Natural killer cell treated with Interleukin-12 subunit alpha and Interleukin-12 subunit beta and Interleukin-15 and Interleukin-18, amount 100 ng/mL, for 72 hours (primary cell): ENCODE measurements at regions not wholly inside any gene's neighbourhood (a gene's known extent, or its start where the extent isn't known, plus 50 kb on each side); places are given as distances from the start of the nearest gene placed in this dataset.

Experiments used
- ATAC-seq, 2 donors: fragments of 150-1000 bp; cut with Tn5 transposase in 1 of 2; sonication (Bioruptor Pico), chemical (Tn5 transposase) in 1 of 2; 2 replicates each; pipeline ENCODE4 v1.10.0; 2021
- DNase-seq: peaks from one replicate; pipeline ENCODE4 v3.0.0; 2022; ENCODE audit warnings: low spot score
- H3K27ac Mint-ChIP-seq, 2 donors: 1 replicate in 1 of 2; 2 replicates in 1 of 2; pipeline ENCODE4 v1.8.0; 2022; ENCODE audit warnings: mixed read lengths in 2 of 2, mild to moderate bottlenecking in 1 of 2, moderate library complexity in 1 of 2
- H3K27me3 Mint-ChIP-seq, 2 donors: 1 replicate in 1 of 2; 2 replicates in 1 of 2; pipeline ENCODE4 v1.8.0; 2022; ENCODE audit warnings: mixed read lengths in 2 of 2
- H3K36me3 Mint-ChIP-seq: one replicate; pipeline ENCODE4 v1.8.0; 2022; ENCODE audit warnings: mixed read lengths
- H3K4me1 Mint-ChIP-seq, 2 donors: 1 replicate in 1 of 2; 2 replicates in 1 of 2; pipeline ENCODE4 v1.8.0; 2022; ENCODE audit warnings: low read depth in 2 of 2, mixed read lengths in 2 of 2, mild to moderate bottlenecking in 1 of 2
- H3K4me3 Mint-ChIP-seq: one replicate; pipeline ENCODE4 v1.8.0; 2022; ENCODE audit warnings: mixed read lengths
- H3K9me3 Mint-ChIP-seq: 2 replicates; pipeline ENCODE4 v1.8.0; 2022; ENCODE audit warnings: mixed read lengths

GRCh38 chr5:66323529-66323895 is 179.4 kb downstream of the SREK1 start:
- no peak for DNase-seq
- peaks cover 16 to 33% of the 10 kb centered on the region in 2 donors for H3K27me3 Mint-ChIP-seq
- H3K4me1 Mint-ChIP-seq = no peaks in the 10 kb centered on the region
- no peak overlapping the region for H3K4me3 Mint-ChIP-seq
- H3K9me3 Mint-ChIP-seq = no peaks in the 10 kb centered on the region
- H3K27ac Mint-ChIP-seq = no peak overlapping the region
- H3K36me3 Mint-ChIP-seq = no peaks in the 10 kb centered on the region
- ATAC-seq = no peak

DNA sequence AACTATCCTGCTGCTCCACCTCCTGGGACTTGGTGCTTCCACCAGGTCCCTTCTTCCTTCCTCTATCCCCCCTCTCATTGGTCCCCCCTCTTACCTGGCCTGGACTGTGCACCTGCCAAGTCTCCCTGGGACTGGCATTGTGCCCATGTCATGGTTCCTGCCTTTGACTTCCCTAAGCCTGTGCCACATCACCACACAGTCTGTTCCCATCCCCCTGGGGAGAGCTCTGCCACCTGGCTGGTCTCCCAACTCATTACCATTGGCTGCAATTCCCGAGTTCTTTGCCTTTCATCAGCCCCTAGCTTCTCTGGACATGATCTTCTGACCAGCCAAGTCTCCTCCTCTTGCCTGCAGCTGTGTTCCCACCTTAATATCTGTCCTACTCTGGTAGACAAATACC is 180.3 kb downstream of the SREK1 start:
- Mint-ChIP-seq H3K36me3 (no peaks in the 10 kb centered on the region), H3K4me3 (no peak overlapping the region), H3K27ac (no peak overlapping the region), H3K27me3 (peaks cover 15 to 29% of the 10 kb centered on the region in 2 donors), H3K9me3 (no peaks in the 10 kb centered on the region), H3K4me1 (no peaks in the 10 kb centered on the region)
- no peak for DNase-seq
- peak in 1 of 2 donors; percentile 15 for ATAC-seq

DNA sequence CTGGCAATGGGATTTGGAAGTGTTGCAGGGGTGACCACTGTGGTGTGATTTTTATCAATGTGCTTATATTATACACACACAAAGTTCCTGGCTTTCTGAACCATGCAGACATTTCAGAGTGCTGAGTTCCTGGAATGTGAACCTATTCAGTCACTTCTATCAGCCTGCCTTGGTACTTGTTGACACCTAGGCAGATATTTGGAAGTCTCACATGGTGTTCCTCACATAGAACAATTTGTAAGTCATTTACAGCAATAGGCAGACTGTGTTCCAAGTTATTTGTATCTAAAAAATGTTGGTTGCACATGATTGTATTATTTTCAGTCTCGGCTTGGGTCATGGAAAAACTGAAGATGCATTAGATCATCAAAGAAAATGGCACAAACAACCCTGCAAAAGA is 182.2 kb downstream of the SREK1 start:
- ATAC-seq = no peak

DNA sequence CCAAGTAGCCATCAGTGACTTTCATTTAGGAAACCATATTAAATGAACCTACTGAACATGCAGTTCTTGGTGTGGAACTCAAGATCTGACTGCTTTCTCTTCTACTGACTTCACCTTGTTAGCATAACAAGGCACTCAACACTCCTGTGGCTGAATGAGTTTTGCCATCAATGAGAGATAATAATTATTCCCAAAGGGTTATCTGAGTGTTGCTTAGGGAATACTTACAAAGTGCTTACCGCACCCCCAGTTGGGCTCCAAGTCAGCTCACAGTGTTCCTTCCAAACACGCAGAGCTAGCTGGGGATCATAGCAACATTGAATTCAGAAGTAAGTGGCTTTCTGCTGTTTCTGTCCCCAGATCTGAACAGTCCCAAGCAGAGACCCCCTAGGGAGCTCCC is 182.9 kb downstream of the SREK1 start:
- no peaks in the 10 kb centered on the region for H3K36me3 Mint-ChIP-seq
- ATAC-seq (no peak), DNase-seq (no peak)
- H3K4me3 Mint-ChIP-seq = no peak overlapping the region
- no peak overlapping the region for H3K27ac Mint-ChIP-seq
- H3K27me3 Mint-ChIP-seq = peaks cover 6 to 24% of the 10 kb centered on the region in 2 donors
- no peaks in the 10 kb centered on the region for H3K9me3 Mint-ChIP-seq
- H3K4me1 Mint-ChIP-seq = no peaks in the 10 kb centered on the region

More for the DNA sequence above, 182.2 kb downstream of the SREK1 start:
- Mint-ChIP-seq H3K9me3 (no peaks in the 10 kb centered on the region), H3K27me3 (peaks cover 6 to 20% of the 10 kb centered on the region in 2 donors), H3K4me1 (no peaks in the 10 kb centered on the region), H3K4me3 (no peak overlapping the region), H3K27ac (no peak overlapping the region), H3K36me3 (no peaks in the 10 kb centered on the region)
- no peak for DNase-seq

GRCh38 chr5:66329078-66329477 is 185.0 kb downstream of the SREK1 start:
- no peak for ATAC-seq
- Mint-ChIP-seq H3K27ac (no peak overlapping the region), H3K4me3 (no peak overlapping the region), H3K27me3 (peaks cover 6 to 25% of the 10 kb centered on the region in 2 donors), H3K36me3 (no peaks in the 10 kb centered on the region), H3K4me1 (no peaks in the 10 kb centered on the region), H3K9me3 (no peaks in the 10 kb centered on the region)
- DNase-seq = no peak

DNA sequence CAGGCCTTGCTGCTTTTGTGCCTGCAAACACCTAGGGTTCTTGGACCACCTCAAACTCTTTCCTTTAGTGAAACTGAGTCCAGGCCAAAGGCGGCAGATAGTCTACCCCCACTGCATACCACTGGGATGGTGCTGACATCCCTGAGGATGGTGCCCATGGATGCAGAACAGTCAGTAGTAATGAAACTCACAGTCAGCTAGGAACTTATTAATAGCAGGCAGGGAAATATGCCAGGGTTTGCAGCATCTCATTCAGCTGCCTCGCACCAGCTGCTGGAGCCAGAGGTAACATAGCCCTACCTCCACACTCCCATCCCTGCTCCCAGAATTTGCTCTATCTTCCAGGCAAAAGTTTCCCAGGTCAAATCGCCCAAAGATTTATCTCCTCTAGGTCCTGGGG is 189.1 kb downstream of the SREK1 start:
- DNase-seq (no peak), ATAC-seq (no peak)
- no peak overlapping the region for H3K27ac Mint-ChIP-seq
- no peaks in the 10 kb centered on the region for H3K9me3 Mint-ChIP-seq
- H3K4me1 Mint-ChIP-seq = no peaks in the 10 kb centered on the region
- peaks cover 20 to 32% of the 10 kb centered on the region in 2 donors for H3K27me3 Mint-ChIP-seq
- H3K36me3 Mint-ChIP-seq = no peaks in the 10 kb centered on the region
- H3K4me3 Mint-ChIP-seq = no peak overlapping the region

GRCh38 chr5:66337626-66338226 is 193.6 kb downstream of the SREK1 start:
- DNase-seq (no peak), ATAC-seq (no peak)
- no peak overlapping the region for H3K4me3 Mint-ChIP-seq
- H3K36me3 Mint-ChIP-seq = no peaks in the 10 kb centered on the region
- no peaks in the 10 kb centered on the region for H3K9me3 Mint-ChIP-seq
- peaks cover 17 to 26% of the 10 kb centered on the region in 2 donors for H3K27me3 Mint-ChIP-seq
- H3K4me1 Mint-ChIP-seq = no peaks in the 10 kb centered on the region
- H3K27ac Mint-ChIP-seq = no peak overlapping the region

DNA sequence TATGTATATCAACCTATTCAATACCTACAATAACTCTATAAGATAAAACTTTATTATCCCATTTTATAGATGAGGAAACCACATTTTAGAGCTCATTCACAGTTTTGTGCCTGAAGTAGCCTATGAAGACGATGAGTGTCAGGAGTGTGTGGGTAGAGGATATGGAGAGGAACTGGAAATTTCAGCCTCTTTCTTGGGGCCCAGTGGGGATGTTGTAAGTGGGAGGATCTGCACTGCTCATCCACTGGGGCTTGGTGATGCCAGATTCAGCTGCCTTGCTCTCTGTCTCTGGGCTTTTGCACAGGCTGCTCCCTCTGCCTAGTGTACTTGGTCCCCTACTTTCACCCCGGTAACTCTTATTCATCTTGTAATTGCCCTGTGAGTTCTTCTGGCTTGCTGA is 194.7 kb downstream of the SREK1 start:
- H3K9me3 Mint-ChIP-seq = no peaks in the 10 kb centered on the region
- DNase-seq (no peak), ATAC-seq (no peak)
- H3K36me3 Mint-ChIP-seq = no peaks in the 10 kb centered on the region
- no peaks in the 10 kb centered on the region for H3K4me1 Mint-ChIP-seq
- no peak overlapping the region for H3K27ac Mint-ChIP-seq
- peaks cover 17 to 26% of the 10 kb centered on the region in 2 donors for H3K27me3 Mint-ChIP-seq
- no peak overlapping the region for H3K4me3 Mint-ChIP-seq

DNA sequence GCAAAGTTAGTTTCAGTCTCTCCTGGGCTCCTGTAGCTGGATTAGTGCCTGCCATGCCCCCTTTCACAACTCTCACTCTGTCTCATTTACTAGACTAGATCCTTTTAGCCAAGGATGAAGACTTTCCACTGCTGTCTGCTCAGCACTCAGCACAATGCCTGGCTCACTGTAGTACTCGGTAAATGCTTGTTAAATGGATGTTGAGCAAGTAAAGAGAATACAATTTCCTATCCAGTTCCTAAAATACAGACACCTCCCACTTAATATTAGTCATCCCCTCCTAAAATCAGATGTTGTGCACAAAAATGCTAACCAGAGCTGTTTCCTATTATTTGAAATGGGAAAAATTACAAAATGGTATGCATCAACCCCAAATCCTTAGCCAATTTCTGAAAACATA is 195.8 kb downstream of the SREK1 start:
- Mint-ChIP-seq H3K4me1 (no peaks in the 10 kb centered on the region), H3K27ac (no peak overlapping the region), H3K4me3 (no peak overlapping the region), H3K36me3 (no peaks in the 10 kb centered on the region), H3K27me3 (peaks cover 19 to 28% of the 10 kb centered on the region in 2 donors), H3K9me3 (peaks cover 3% of the 10 kb centered on the region)
- no peak for DNase-seq
- no peak for ATAC-seq

DNA sequence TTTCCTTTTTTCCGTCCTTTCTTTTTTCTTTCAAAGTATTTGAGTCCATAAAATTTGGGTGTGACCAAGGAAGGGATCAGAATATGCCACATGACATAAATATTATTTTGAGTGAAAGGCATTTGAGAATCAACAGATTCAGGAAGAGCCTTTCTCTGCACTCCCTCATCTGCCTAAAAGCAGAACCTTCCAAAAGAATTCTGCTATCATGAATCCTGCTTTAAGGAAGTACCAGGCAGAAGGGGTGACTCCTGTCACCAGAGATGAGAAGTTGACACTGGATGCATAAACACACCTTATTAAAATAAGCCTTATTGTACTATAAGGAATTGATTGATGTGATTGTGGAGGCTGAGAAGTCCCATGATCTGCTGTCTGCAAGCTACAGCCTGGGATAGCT is 196.7 kb downstream of the SREK1 start:
- Mint-ChIP-seq H3K9me3 (peaks cover 3% of the 10 kb centered on the region), H3K27ac (no peak overlapping the region), H3K27me3 (peaks cover 19 to 30% of the 10 kb centered on the region in 2 donors), H3K36me3 (no peaks in the 10 kb centered on the region), H3K4me3 (no peak overlapping the region), H3K4me1 (no peaks in the 10 kb centered on the region)
- ATAC-seq (no peak), DNase-seq (no peak)

- no peak for ATAC-seq
Observed at GRCh38 chr5:66342341-66342880, 198.3 kb downstream of the SREK1 start.

DNA sequence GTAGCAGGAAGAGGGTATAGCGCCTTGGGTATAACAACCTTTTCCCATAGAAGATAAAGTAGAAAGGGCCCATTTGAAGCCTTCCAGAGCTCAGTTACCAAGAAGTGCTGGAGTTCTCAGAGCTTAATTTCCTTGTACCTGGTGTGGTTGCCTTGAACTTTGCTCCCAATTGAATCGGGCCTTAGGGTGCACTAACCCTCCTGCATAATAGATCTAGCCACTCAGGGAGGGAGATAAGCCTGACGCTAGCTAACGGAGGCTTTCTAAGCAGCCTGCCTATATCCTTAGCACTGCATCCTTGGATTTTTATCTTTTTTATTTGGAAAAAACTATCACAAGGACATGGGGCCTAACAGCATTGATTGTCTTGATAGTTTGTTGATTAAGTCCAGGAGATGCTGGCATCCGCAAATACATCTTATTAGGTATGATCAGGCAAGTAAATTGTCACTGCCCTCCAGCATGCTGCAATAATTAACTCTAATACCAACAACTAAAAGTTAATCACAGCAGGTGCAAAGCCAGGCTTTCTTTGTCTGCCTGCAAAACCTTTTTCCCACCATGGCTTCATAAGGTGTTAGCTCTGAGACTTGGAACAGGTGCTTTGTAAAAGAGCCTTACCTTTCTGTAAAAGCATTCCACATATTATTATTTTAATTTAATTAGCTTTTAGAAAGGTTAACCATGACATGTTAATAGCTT is 199.4 kb downstream of the SREK1 start:
- DNase-seq (no peak), ATAC-seq (no peak)
- Mint-ChIP-seq H3K4me1 (no peaks in the 10 kb centered on the region), H3K36me3 (no peaks in the 10 kb centered on the region), H3K9me3 (peaks cover 3% of the 10 kb centered on the region), H3K27ac (no peak overlapping the region), H3K27me3 (peaks cover 11 to 25% of the 10 kb centered on the region in 2 donors), H3K4me3 (no peak overlapping the region)

More at GRCh38 chr5:66342341-66342880, 198.3 kb downstream of the SREK1 start:
- H3K4me1 Mint-ChIP-seq = no peaks in the 10 kb centered on the region
- peaks cover 3% of the 10 kb centered on the region for H3K9me3 Mint-ChIP-seq
- peaks cover 9 to 25% of the 10 kb centered on the region in 2 donors for H3K27me3 Mint-ChIP-seq
- H3K27ac Mint-ChIP-seq = no peak overlapping the region
- DNase-seq = no peak
- H3K36me3 Mint-ChIP-seq = no peaks in the 10 kb centered on the region
- H3K4me3 Mint-ChIP-seq = no peak overlapping the region

- ATAC-seq (no peak), DNase-seq (no peak)
- no peak overlapping the region for H3K4me3 Mint-ChIP-seq
- H3K4me1 Mint-ChIP-seq = no peaks in the 10 kb centered on the region
- H3K27ac Mint-ChIP-seq = no peak overlapping the region
- peaks cover 3% of the 10 kb centered on the region for H3K9me3 Mint-ChIP-seq
- no peaks in the 10 kb centered on the region for H3K36me3 Mint-ChIP-seq
- H3K27me3 Mint-ChIP-seq = peaks cover 15 to 25% of the 10 kb centered on the region in 2 donors
Observed at GRCh38 chr5:66344544-66344943, 200.4 kb downstream of the SREK1 start.

DNA sequence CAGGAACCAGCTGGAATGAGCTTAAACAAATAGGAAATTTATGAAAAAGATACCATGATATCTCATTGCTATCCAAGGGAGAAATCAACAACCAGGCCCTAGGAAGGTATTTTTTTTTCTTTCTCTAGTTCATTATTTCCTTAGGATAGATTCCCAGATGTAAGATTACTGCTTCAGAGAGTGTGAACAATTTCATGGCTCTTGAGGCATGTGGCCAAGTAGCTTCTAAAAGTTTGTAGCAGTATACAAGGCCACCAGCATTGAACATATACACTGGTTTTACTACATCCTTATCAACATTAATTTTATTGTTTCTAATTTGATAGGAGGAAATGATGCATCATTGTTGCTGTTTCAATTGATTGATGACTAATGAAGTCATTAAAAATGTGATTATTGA is 201.2 kb downstream of the SREK1 start:
- no peak overlapping the region for H3K4me3 Mint-ChIP-seq
- no peaks in the 10 kb centered on the region for H3K36me3 Mint-ChIP-seq
- H3K4me1 Mint-ChIP-seq = no peaks in the 10 kb centered on the region
- H3K27me3 Mint-ChIP-seq = peaks cover 15 to 25% of the 10 kb centered on the region in 2 donors
- peaks cover 3% of the 10 kb centered on the region for H3K9me3 Mint-ChIP-seq
- no peak overlapping the region for H3K27ac Mint-ChIP-seq
- DNase-seq = no peak
- ATAC-seq = no peak
